ENCODE measurements at regions not wholly inside any gene's neighbourhood (a gene's known extent, or its start where the extent isn't known, plus 50 kb on each side); places are given as distances from the start of the nearest gene placed in this dataset.
"Not testable (repeated sequence)": the region's sequence is repeated elsewhere in the genome, so short reads cannot be mapped to it uniquely, and the experiment has no call there.

DNA sequence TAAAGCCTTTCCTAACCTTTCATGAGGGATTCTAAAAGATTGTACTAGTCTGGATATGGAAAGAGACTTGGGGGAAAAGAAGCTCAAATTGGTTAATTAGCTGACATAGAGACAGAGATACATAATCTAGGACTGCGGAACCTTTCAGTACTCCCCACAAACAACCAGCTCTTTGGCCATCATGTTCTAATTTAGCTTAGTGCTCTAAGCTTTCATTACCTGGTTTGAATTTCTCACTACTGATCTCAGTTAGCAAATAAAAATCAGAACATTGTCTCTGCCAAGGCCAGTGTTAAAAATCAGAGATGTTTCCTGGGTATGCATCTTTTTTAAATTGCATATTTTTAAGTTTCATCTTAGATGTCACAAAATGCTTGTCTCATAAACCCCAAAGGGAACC is 254.4 kb downstream of the GLUD2 start:
- no peak for DNase-seq (ENCODE audit: low read depth)

DNA sequence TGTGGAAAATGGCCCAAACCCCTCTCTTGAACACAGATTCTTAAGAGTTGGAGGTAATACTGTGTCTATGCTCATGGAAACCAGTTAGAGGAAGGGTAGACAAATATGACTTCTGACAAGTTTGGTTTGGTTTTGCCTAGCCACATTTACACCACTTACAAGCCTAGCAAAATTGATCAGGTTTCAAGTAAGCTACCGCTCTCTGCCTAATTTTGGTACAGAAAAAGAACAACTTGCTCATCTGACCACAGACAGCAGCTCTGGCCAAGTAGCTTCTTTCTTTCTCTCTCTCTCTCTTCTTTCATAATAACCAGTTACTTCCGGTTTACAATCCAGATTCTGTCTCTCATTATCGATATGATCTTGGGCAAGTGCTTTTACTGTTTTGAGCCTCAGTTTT is 260.0 kb downstream of the GLUD2 start:
- DNase-seq (ENCODE audit: low read depth) = no peak

DNA sequence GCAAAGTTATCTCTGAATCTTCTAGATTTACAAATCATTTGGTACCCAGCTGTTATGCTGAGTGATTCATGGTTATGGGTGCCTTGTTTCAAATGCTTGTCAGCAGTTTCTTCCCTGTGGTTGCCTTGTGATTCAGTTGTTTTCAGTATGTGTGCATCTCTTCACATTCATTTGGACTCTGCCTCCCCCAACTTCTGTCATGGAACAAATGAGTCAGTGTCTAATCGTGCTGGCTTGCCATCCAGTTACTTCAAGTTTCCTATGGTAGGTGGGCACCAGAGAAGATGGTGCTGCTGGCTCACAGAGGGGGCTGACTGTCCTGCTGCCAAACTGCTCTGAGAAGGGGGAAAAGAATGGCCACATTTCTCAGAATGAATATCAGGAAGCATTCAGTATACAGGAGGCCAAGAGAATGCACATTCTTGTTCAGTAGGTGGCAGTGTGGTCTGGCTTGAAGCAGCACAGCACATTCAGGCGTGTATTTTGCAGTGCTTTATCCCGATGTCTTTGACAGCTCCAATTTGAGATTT is 260.9 kb downstream of the GLUD2 start:
- DNase-seq (ENCODE audit: low read depth) = peak; percentile 43

DNA sequence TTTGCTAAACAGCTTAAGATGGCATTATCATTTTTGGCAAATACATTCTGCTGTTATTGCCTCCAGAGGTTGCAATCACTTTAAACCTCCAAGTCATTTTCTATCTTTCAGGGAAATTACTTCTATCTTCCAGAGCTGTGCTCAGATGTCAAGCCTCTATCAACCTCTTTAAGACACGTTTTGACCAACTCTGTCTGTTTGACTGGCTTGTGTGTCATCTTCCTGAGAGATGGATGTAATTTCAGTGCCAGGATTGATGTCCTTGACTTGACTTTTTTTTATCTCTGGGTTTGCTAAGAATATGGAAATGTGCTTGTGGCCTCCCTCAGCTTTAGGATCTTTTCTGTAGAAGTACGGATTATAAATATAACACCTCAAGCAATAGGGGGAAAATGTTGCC is 263.4 kb downstream of the GLUD2 start:
- DNase-seq (ENCODE audit: low read depth) = no peak

DNA sequence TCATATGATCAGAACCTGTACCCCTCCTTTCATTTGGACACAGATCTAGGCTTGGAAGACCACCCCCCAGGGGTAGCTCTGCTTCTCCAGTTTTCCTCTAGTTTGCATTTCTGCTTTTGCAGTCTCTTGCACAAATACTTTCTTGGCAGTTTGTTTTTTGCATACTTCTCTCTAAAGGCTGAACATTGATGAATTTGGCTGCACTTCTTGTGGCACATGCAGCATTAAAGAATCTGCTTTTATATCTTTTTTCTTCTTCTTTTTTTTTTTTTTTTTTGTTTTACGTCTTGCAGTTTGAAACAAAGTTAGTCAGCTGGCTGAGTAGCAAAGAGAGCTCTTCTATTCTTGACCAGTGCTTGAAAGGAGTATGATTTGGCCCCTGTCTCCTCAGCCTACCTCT is 273.0 kb downstream of the GLUD2 start:
- DNase-seq (ENCODE audit: low read depth) = no peak

DNA sequence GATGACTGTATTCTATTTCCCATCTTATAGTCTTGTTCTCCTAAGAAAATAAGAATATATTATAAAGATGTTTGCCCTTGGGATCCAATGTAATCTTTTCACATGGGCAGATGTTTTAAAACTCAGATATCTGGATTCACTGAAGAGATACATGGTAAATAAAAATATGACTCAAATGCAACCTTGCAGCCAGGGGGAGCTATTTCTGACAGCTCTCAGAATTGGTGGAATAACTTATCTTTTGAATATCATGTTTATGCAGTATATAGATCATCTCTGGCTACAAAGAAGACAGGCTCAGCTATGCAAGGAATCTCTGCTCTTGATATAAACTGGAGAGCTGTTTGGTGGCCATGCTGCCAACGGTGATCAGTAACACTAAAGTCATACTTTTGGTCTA is 274.7 kb downstream of the GLUD2 start:
- DNase-seq (ENCODE audit: low read depth) = no peak

DNA sequence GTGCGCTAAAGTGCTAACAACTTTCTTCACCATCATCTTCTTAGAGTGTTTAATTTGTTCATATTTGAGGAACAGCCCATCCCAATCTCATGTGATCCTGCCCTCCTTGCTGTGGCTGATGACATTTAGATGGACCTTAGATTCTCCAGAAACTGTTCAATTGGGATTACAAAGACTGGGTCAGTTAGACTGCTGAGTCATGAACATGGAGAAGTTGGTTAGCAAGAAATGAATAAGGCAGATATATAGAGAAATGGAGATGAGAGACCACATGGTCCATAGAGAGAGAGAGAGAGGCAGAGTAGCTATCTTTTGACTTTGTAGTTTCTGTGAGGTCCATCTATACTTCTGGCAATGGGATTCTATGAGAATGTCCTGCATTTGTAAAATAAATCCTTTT is 275.9 kb downstream of the GLUD2 start:
- no peak for DNase-seq (ENCODE audit: low read depth)

DNA sequence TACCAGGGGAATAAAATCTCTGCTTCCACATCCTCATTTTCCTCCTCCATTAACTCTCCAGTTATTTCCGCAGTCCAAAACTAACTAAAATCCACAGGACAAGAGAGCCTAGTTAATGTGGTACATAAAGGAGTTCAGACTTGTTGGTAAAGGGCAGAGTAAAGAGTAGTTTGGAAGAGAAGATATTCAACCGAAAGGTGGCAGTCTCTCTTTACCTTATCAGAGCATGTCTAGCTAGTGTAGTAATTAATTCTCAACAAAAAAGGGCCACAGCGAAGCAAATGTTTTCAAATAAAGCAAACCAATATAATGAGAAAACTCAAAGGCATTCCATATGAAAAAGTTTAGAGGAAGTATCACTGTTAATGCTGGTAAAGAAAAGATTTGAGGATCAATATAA is 286.5 kb downstream of the GLUD2 start:
- no peak for DNase-seq (ENCODE audit: low read depth)

DNA sequence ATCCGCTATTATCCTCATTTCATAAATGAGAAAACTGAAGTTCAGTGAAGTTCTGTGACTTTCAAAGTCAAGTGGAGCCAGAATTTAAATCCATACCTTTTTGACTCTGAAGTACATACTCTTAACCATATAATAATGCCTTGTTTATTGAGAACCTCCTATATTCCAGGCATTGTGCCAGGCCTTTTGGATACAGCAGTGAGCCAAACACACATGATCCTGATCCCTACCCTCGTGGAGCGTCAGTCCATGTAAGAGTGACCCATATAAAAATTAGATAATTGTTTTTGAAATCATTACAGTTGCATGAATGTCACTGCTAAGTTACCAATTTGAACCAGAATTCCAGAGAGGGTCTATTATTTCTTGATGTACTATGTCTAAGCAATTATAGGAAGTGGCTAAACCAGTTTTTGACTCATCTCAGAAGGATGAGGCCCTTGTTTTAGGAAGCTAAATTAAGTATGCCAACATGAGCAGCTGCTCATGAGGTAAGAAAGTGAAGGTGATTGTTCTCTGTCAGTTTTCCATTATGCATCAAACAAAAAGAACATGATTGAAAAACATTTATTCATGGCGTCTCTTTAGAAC is 289.5 kb downstream of the GLUD2 start:
- no peak for DNase-seq (ENCODE audit: low read depth)

DNA sequence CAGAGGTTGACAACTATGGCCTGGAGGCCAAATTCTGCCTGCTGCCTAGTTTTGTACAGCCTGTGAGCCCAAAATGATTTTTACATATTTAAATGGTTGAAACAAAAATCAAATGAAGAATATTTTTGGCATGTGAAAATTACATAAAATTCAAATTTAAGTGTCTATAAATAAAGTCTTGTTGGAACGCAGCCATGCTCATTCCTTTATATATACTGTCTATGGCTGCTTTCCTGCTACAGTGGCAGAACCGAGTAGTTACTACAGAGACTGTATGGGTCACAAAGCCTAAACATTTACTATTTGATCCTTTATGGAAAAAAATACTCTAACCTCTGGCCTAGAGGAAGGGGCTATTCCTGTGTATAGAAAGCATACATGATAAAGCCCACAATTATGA is 290.4 kb downstream of the GLUD2 start:
- no peak for DNase-seq (ENCODE audit: low read depth)

DNA sequence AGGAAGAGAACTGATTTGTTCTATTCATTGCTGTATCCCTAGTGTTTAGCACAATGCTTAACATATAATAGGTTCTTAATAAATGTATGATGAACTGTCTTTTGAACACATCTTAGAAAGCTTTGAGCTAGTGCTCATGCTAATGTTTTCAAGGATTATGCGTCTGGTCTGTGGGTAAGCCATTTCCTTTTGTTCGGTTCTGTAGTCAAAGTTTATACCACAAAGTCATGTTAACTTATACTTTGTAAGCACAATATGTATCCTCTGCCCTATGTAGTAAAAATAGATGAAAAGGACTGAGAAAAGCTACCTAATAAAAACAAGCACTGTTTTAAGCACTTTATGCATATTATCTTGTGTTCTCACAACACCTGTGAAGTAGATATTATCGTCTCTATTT is 301.9 kb downstream of the GLUD2 start:
- no peak for DNase-seq (ENCODE audit: low read depth)

DNA sequence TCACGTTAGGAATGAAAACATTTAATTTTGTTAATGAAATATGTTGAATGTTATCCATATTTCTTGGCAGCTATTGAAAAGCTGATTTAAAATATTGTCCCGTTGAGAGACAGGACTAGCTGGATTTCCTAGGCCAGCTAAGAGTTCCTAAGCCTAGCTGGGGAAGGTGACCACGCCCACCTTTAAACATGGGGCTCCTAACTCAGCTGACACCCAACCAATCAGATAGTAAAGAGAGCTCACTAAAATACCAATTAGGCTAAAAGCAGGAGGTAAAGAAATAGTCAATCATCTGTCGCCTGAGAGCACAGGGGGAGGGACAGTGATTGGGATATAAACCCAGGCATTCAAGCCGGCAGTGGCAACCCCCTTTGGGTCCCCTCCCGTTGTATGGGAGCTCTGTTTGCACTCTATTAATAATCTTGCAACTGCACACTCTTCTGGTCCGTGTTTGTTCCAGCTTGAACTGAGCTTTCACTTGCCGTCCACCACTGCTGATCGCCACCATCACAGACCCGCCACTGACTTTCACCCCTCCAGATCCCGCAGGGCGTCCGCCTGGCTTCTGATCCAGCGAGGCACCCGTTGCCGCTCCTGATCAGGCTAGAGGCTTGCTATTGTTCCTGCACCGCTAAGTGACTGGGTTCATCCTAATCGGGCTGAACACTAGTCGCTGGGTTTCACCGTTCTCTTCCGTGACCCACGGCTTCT is 308.9 kb downstream of the GLUD2 start:
- no peak for DNase-seq (ENCODE audit: low read depth)

DNA sequence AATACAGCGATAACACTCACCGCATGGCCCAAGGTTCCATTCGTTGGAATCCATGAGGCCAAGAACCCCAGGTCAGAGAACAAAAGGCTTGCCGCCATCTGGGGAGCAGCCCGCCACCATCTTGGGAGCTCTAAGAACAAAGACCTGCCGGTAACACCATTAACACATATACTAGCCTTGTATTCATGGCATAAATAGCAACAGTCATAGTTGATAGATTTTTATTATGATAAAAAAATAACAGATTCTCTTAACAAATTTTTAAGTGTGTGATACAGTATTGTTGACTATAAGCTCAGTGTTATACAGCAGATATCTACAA is 309.4 kb downstream of the GLUD2 start:
- DNase-seq (ENCODE audit: low read depth) = no peak

DNA sequence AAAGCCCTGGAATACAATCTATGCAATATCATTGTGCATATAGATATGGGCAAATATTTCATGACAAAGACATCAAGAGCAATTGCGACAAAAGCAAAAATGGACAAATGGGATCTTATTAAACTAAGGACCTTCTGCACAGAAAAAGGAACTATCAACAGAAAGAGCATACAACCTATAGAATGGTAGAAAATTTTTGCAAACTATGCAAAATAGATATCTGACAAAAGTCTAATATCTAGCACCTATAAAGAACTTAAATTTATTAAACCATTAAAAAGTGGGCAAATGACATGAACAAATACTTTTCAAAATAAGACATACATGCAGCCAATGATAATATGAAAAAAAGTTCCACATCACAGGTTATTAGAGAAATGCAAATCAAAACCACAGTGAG is 312.9 kb downstream of the GLUD2 start:
- no peak for DNase-seq (ENCODE audit: low read depth)

DNA sequence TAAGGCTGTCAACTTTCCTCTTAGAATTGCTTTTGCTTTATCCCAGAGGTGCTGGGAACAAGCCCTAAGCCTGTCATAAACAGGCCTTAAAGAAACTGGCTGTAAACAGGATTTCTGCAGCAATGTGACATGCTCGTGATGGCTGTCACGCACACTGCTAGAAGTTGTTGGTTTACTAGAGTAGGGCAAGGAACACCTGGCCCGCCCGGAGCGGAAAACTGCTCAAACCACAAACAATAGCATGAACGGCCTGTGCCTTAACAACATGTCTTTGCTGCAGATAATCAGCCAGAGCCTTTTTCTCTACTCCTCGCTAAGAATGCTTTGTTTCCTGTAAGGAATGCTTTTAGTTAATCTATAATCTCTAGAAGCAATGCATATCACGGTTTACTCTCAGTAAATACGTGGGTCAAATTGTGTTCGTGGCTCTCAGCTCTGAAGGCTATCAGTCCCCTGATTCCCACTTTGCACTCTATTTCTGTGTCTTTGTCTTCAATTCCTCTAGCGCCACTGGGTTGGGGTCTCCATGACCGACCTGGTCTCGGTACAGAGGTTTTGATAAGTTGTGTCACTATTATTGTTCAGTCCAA is 318.3 kb downstream of the GLUD2 start:
- DNase-seq (ENCODE audit: low read depth) = no peak

DNA sequence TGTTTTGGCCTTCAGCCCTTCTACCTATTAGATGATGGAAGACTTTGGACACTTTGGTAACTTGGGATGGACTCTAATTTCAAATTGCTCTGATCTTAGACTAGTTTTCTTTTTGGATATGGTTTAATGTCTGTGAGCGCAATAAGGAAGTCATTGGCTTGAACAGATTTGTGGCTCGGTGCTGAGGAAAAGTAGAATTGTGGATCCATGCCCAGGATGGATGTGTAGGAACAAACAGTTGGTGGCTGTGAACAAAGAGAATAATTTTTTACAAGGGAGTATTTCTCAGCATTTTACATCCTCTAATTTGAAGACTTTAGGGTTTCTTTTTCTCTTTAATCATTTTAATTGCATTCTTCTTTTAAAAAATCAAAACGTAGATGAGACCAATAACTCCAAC is 327.1 kb downstream of the GLUD2 start:
- DNase-seq (ENCODE audit: low read depth) = no peak

DNA sequence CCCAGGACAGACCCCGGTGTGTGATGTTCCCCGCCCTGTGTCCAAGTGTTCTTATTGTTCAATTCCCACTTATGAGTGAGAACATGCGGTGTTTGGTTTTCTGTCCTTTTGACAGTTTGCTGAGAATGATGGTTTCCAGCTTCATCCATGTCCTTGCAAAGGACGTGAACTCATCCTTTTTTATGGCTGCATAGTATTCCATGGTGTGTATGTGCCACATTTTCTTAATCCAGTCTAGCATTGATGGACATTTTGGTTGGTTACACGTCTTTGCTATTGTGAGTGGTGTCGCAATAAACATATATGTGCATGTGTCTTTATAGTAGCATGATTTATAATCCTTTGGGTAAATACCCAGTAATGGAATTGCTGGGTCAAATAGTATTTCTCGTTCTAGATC is 334.5 kb downstream of the GLUD2 start:
- not testable (repeated sequence) for DNase-seq (ENCODE audit: low read depth)

DNA sequence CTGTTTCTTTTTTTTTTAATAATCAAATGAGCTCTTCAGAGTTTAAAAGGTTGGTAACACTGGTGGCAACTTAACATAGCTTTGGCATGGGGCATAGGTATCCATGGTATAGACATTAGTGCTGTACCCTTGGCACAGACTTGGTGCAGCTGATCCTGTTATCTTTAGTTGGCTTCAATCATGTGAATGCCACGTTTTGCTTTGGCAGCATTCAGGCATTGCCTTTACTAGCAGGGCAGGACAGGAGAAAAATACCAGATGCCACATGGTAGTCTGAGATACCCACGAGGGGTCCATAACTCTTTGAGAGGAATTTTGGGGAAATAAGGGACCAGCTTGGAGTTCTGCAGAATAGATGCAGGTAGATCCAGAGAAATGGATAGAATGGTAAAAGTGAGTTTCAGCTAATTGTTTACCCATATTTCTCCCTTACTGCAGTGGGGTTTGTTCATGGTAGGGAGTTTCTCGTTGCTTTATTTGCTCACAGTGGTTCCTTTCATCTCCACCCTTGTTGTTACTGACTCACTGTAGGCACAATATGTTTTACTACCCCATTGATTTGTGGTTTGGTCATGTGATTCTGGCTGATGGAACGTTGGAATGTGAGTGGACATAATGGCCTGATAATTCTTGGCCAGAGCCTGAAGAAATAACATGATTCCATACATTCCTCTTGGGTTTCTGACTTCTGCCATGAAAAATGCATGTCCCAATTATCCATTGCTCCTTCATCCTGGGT is 342.7 kb downstream of the GLUD2 start:
- no peak for DNase-seq (ENCODE audit: low read depth)

DNA sequence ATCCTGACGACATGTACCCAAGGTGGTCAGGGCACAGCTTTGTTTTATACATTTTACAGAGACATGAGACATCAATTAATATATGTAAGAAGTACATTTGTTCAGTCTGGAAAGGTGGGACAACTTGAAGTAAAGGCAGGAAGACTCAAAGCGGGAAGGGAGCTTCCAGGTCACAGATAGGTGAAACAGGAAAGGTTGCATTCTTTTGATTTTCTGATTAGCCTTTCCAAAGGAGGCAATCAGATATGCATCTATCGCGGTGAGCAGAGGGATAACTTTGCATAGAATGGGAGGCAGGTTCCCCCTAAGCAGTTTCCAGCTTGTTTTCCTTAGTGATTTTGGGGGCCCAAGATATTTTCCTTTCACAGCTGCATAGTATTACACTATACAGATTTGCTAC is 358.4 kb downstream of the GLUD2 start:
- DNase-seq (ENCODE audit: low read depth) = no peak

DNA sequence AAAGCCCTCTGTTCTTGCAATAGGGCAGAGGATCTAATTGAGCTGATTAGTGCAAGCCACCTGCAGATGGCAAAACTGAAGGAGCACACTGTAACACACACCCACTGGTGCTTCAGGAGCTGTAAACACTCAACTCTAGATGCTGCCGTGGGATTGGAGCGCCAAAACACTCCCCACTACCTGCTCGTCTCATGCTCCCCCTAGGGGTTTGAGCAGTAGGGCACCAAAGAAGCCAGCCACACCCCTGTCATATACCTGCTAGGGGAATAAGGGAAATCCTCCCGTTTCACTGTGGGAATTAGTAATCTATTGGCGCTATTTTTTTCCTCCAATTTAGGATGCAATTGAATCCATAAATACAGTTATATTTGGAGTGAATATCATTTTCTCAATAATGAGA is 360.2 kb downstream of the GLUD2 start:
- DNase-seq (ENCODE audit: low read depth) = no peak

DNA sequence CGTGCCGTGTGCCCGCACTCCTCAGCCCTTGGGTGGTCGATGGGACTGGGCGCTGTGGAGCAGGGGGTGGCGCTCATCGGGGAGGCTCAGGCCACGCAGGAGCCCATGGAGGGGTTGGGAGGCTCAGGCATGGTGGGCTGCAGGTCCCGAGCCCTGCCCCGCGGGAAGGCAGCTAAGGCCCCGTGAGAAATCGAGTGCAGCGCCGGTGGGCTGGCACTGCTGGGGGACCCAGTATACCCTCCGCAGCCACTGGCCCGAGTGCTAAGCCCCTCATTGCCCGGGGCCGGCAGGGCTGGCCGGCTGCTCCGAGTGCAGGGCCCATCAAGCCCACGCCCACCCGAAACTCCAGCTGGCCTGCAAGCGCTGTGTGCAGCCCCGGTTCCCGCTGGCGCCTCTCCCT is 384.1 kb downstream of the GLUD2 start:
- DNase-seq (ENCODE audit: low read depth) = not testable (repeated sequence)

DNA sequence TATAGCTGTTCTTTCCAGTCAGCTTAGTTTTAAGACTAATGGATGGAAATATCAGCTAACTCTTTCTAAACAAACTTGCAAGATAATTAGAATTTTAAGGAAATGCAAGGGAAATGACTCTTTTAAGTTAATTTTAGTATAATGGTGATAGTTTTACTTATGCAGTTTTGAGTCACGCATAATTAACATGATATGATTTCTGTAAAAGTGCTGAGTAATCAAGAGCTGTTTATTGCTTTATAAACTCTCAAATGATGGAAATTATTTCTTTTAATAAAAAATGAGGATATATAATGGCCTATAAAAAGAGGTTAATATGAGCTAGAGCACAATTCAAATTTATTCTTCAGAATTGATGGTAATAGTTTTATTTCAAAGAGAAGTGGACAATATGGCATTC is 385.9 kb downstream of the GLUD2 start:
- DNase-seq (ENCODE audit: low read depth) = no peak

DNA sequence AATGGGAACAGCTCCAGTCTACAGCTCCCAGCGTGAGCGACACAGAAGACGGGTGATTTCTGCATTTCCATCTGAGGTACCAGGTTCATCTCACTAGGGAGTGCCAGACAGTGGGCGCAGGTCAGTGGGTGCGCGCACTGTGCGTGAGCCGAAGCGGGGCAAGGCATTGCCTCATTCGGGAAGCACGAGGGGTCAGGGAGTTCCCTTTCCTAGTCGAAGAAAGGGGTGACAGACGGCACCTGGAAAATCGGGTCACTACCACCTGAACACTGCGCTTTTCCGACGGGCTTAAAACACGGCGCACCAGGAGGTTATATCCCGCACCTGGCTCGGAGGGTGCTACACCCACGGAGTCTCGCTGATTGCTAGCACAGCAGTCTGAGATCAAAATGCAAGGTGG is 390.3 kb downstream of the GLUD2 start:
- not testable (repeated sequence) for DNase-seq (ENCODE audit: low read depth)

Data from activated T-cell treated with anti-CD3 and anti-CD28 coated beads for 48 hours (primary cell).